Activated naive CD8-positive, alpha-beta T cell (primary cell): ENCODE measurements at regions not wholly inside any gene's neighbourhood (a gene's known extent, or its start where the extent isn't known, plus 50 kb on each side); places are given as distances from the start of the nearest gene placed in this dataset.
"Not testable (repeated sequence)": the region's sequence is repeated elsewhere in the genome, so short reads cannot be mapped to it uniquely, and the experiment has no call there.

Experiments
- H3K27ac Mint-ChIP-seq: one replicate; pipeline ENCODE4 v1.8.0; 2021; ENCODE audit warnings: mixed read lengths
- H3K27me3 Mint-ChIP-seq: one replicate; pipeline ENCODE4 v1.8.0; 2021; ENCODE audit warnings: mixed read lengths
- H3K36me3 Mint-ChIP-seq: one replicate; pipeline ENCODE4 v1.8.0; 2021; ENCODE audit warnings: mixed read lengths
- H3K4me1 Mint-ChIP-seq: one replicate; pipeline ENCODE4 v1.8.0; 2021; ENCODE audit warnings: low read depth, mixed read lengths
- H3K4me3 Mint-ChIP-seq: one replicate; pipeline ENCODE4 v1.8.0; 2021; ENCODE audit warnings: mild to moderate bottlenecking, mixed read lengths
- H3K9me3 Mint-ChIP-seq: one replicate; pipeline ENCODE4 v1.8.0; 2021; ENCODE audit warnings: low read depth, mixed read lengths

- no peak overlapping the region for H3K27ac Mint-ChIP-seq
- no peaks in the 10 kb centered on the region for H3K27me3 Mint-ChIP-seq
Observed at GRCh38 chr18:38768504-38768903, 1202.9 kb upstream of the CELF4 start.

GRCh38 chr18:38759457-38759856, 1193.9 kb upstream of the CELF4 start:
- no peak overlapping the region for H3K27ac Mint-ChIP-seq
- H3K4me1 Mint-ChIP-seq: no peaks in the 10 kb centered on the region

More at GRCh38 chr18:38768504-38768903, 1202.9 kb upstream of the CELF4 start:
- no peak overlapping the region for H3K4me3 Mint-ChIP-seq
- H3K4me1 Mint-ChIP-seq: no peaks in the 10 kb centered on the region
- peaks cover 5% of the 10 kb centered on the region for H3K9me3 Mint-ChIP-seq
- H3K36me3 Mint-ChIP-seq: no peaks in the 10 kb centered on the region

GRCh38 chr18:38756436-38756835, 1190.8 kb upstream of the CELF4 start:
- H3K27ac Mint-ChIP-seq: no peak overlapping the region
- no peak overlapping the region for H3K4me3 Mint-ChIP-seq
- peaks cover under 1% of the 10 kb centered on the region for H3K4me1 Mint-ChIP-seq
- H3K9me3 Mint-ChIP-seq: peaks cover 6% of the 10 kb centered on the region
- H3K36me3 Mint-ChIP-seq: no peaks in the 10 kb centered on the region
- H3K27me3 Mint-ChIP-seq: no peaks in the 10 kb centered on the region

More at GRCh38 chr18:38759457-38759856, 1193.9 kb upstream of the CELF4 start:
- H3K27me3 Mint-ChIP-seq: no peaks in the 10 kb centered on the region
- no peaks in the 10 kb centered on the region for H3K36me3 Mint-ChIP-seq
- peaks cover 6% of the 10 kb centered on the region for H3K9me3 Mint-ChIP-seq
- no peak overlapping the region for H3K4me3 Mint-ChIP-seq

GRCh38 chr18:38752430-38752829, 1186.8 kb upstream of the CELF4 start:
- peaks cover 1% of the 10 kb centered on the region for H3K4me1 Mint-ChIP-seq
- H3K27me3 Mint-ChIP-seq: no peaks in the 10 kb centered on the region
- H3K27ac Mint-ChIP-seq: no peak overlapping the region
- H3K9me3 Mint-ChIP-seq: no peaks in the 10 kb centered on the region
- H3K4me3 Mint-ChIP-seq: no peak overlapping the region
- H3K36me3 Mint-ChIP-seq: no peaks in the 10 kb centered on the region

- Mint-ChIP-seq H3K9me3 (no peaks in the 10 kb centered on the region), H3K36me3 (no peaks in the 10 kb centered on the region), H3K4me3 (no peak overlapping the region), H3K4me1 (peaks cover 1% of the 10 kb centered on the region), H3K27me3 (no peaks in the 10 kb centered on the region), H3K27ac (no peak overlapping the region)
Observed at GRCh38 chr18:38751898-38752297, 1186.3 kb upstream of the CELF4 start.

GRCh38 chr18:38751211-38751610, 1185.6 kb upstream of the CELF4 start:
- Mint-ChIP-seq H3K4me1 (peaks cover 1% of the 10 kb centered on the region), H3K27me3 (no peaks in the 10 kb centered on the region), H3K9me3 (no peaks in the 10 kb centered on the region), H3K4me3 (no peak overlapping the region), H3K27ac (no peak overlapping the region), H3K36me3 (no peaks in the 10 kb centered on the region)

GRCh38 chr18:38750751-38751150, 1185.2 kb upstream of the CELF4 start:
- Mint-ChIP-seq H3K36me3 (no peaks in the 10 kb centered on the region), H3K27me3 (no peaks in the 10 kb centered on the region), H3K9me3 (no peaks in the 10 kb centered on the region), H3K27ac (no peak overlapping the region), H3K4me3 (no peak overlapping the region), H3K4me1 (peaks cover 1% of the 10 kb centered on the region)

- Mint-ChIP-seq H3K9me3 (no peaks in the 10 kb centered on the region), H3K27ac (no peak overlapping the region), H3K4me3 (no peak overlapping the region), H3K36me3 (no peaks in the 10 kb centered on the region), H3K27me3 (no peaks in the 10 kb centered on the region), H3K4me1 (peaks cover 1% of the 10 kb centered on the region)
Observed at GRCh38 chr18:38747153-38747552, 1181.6 kb upstream of the CELF4 start.

GRCh38 chr18:38720181-38720580, 1154.6 kb upstream of the CELF4 start:
- H3K4me1 Mint-ChIP-seq, H3K9me3 Mint-ChIP-seq, H3K27ac Mint-ChIP-seq, H3K36me3 Mint-ChIP-seq, H3K27me3 Mint-ChIP-seq, H3K4me3 Mint-ChIP-seq: not testable (repeated sequence)

- Mint-ChIP-seq H3K4me3 (no peak overlapping the region), H3K4me1 (no peaks in the 10 kb centered on the region), H3K27me3 (no peaks in the 10 kb centered on the region), H3K36me3 (no peaks in the 10 kb centered on the region), H3K9me3 (no peaks in the 10 kb centered on the region), H3K27ac (no peak overlapping the region)
Observed at GRCh38 chr18:38718365-38718901, 1152.8 kb upstream of the CELF4 start.

GRCh38 chr18:38709122-38709521, 1143.5 kb upstream of the CELF4 start:
- Mint-ChIP-seq H3K4me3 (no peak overlapping the region), H3K27me3 (no peaks in the 10 kb centered on the region), H3K9me3 (no peaks in the 10 kb centered on the region), H3K36me3 (no peaks in the 10 kb centered on the region), H3K4me1 (no peaks in the 10 kb centered on the region), H3K27ac (no peak overlapping the region)

GRCh38 chr18:38706373-38706772, 1140.8 kb upstream of the CELF4 start:
- Mint-ChIP-seq H3K36me3 (no peaks in the 10 kb centered on the region), H3K4me3 (no peak overlapping the region), H3K9me3 (peaks cover 4% of the 10 kb centered on the region), H3K4me1 (no peaks in the 10 kb centered on the region), H3K27ac (no peak overlapping the region), H3K27me3 (no peaks in the 10 kb centered on the region)

- Mint-ChIP-seq H3K9me3 (no peaks in the 10 kb centered on the region), H3K27me3 (no peaks in the 10 kb centered on the region), H3K4me1 (no peaks in the 10 kb centered on the region), H3K36me3 (no peaks in the 10 kb centered on the region), H3K4me3 (no peak overlapping the region), H3K27ac (no peak overlapping the region)
Observed at GRCh38 chr18:38698088-38698487, 1132.5 kb upstream of the CELF4 start.

- no peak overlapping the region for H3K27ac Mint-ChIP-seq
- H3K4me3 Mint-ChIP-seq: no peak overlapping the region
- H3K4me1 Mint-ChIP-seq: no peaks in the 10 kb centered on the region
- H3K9me3 Mint-ChIP-seq: peaks cover 4% of the 10 kb centered on the region
- H3K27me3 Mint-ChIP-seq: no peaks in the 10 kb centered on the region
- H3K36me3 Mint-ChIP-seq: no peaks in the 10 kb centered on the region
Observed at GRCh38 chr18:38695559-38696280, 1130.1 kb upstream of the CELF4 start.

- peaks cover 4% of the 10 kb centered on the region for H3K9me3 Mint-ChIP-seq
Observed at GRCh38 chr18:38693104-38693503, 1127.5 kb upstream of the CELF4 start.

GRCh38 chr18:38690626-38691025, 1125.0 kb upstream of the CELF4 start:
- no peak overlapping the region for H3K4me3 Mint-ChIP-seq
- no peaks in the 10 kb centered on the region for H3K4me1 Mint-ChIP-seq

More at GRCh38 chr18:38693104-38693503, 1127.5 kb upstream of the CELF4 start:
- no peaks in the 10 kb centered on the region for H3K4me1 Mint-ChIP-seq
- no peaks in the 10 kb centered on the region for H3K27me3 Mint-ChIP-seq
- H3K36me3 Mint-ChIP-seq: no peaks in the 10 kb centered on the region
- H3K27ac Mint-ChIP-seq: no peak overlapping the region
- H3K4me3 Mint-ChIP-seq: no peak overlapping the region

More at GRCh38 chr18:38690626-38691025, 1125.0 kb upstream of the CELF4 start:
- H3K36me3 Mint-ChIP-seq: no peaks in the 10 kb centered on the region
- peaks cover 4% of the 10 kb centered on the region for H3K9me3 Mint-ChIP-seq
- no peak overlapping the region for H3K27ac Mint-ChIP-seq
- H3K27me3 Mint-ChIP-seq: no peaks in the 10 kb centered on the region
